Fibroblast of villous mesenchyme (primary cell): ENCODE measurements at regions not wholly inside any gene's neighbourhood (a gene's known extent, or its start where the extent isn't known, plus 50 kb on each side); places are given as distances from the start of the nearest gene placed in this dataset.

Experiments
- DNase-seq: peaks from one replicate; pipeline ENCODE4 v3.0.0-alpha.2; 2010; ENCODE audit warnings: low read depth
- H3K4me3 ChIP-seq: 2 replicates; pipeline ENCODE4 v1.5.1; 2011; ENCODE audit warnings: low read depth, mild to moderate bottlenecking, low read length
- CTCF ChIP-seq: IDR thresholded peaks from 2 replicates; pipeline ENCODE4 v1.5.1; 2012; ENCODE audit warnings: low read depth, mild to moderate bottlenecking, low read length; ENCODE audit not compliant: insufficient read depth

- no peak overlapping the region for H3K4me3 ChIP-seq
- no peak for TF ChIP-seq CTCF
- no peak for DNase-seq
Observed at GRCh38 chr5:61649231-61649630, 317.2 kb downstream of the ZSWIM6 start.

GRCh38 chr5:61649971-61650370 is 317.9 kb downstream of the ZSWIM6 start:
- no peak for TF ChIP-seq CTCF
- no peak for DNase-seq
- H3K4me3 ChIP-seq, result no peak overlapping the region

DNA sequence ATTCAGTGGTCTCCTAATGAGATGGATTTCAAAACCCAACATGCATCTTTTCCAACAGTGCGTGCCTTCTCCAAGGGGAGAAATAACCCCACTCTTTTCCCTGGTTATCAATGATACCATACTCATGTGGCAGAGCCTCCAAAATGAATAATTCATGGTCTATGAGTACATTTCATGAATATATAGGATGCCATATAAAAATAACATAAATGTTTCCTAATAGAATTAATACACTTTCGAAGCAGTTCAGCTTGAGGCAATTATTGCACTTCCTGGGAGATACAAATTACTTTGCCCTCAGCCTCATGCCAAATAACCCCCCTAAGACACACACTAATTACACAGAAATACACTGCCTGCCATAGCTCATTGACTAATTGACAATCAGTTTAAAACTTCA is 318.6 kb downstream of the ZSWIM6 start:
- TF ChIP-seq CTCF, result no peak
- no peak overlapping the region for H3K4me3 ChIP-seq
- no peak for DNase-seq

DNA sequence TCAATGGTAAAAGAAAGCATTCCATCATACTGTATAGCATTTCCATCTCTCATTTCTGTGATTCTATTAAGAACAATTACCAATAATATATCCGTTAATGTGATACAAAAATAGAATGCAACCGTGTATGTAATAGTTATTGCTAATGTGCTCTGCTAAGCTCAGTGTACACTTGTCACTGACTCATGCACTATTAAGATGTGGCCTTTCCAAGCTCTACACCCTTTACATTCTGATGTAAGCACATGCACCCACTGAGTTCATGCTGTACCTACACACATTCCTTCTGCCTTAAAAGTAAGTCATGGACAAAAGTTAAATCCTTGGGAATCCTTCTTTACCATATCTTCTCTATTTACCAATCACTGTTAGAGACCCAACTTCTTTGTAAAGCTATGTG is 319.1 kb downstream of the ZSWIM6 start:
- no peak for DNase-seq
- H3K4me3 ChIP-seq, result no peak overlapping the region
- TF ChIP-seq CTCF, result no peak

- no peak for DNase-seq
- TF ChIP-seq CTCF, result no peak
- H3K4me3 ChIP-seq, result no peak overlapping the region
Observed at GRCh38 chr5:61652916-61653315, 320.9 kb downstream of the ZSWIM6 start.

DNA sequence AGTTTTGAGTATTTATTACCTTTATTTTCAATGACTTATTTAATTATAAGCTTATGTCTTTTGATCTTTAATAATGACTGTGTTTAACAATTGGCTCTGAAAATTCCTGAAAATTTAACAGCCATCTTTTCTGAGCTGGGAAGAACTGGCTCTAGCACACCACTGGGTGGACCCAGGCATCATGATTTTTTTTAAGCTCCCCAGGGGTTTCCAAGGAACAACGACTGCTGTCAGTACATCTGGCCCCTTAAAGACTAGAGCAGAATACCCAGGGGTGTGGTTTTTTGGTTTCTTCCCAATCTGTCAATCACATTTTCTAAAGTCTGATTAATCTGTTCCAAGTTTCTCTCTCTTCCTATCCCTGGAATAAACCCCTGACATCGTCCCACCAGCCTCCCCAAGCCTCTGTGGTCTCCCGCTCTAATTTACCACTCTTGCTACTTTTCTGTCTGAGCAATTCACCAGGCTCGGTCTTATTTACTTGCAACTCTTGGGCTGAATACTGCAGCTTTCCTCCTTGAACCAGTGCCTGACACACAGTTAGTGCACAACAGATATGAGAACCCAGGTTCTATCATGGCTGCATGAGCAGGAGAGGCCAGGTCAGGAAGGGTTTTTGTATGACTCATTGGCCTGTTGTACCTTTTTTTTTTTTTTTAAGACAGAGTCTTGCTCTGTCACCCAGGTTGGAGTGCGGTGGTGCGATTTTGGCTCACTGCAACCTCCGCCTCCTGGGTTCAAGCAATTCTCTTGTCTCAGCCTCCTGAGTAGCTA is 321.9 kb downstream of the ZSWIM6 start:
- no peak for TF ChIP-seq CTCF
- H3K4me3 ChIP-seq, result no peak overlapping the region

GRCh38 chr5:61654876-61655275 is 322.8 kb downstream of the ZSWIM6 start:
- no peak for TF ChIP-seq CTCF
- H3K4me3 ChIP-seq, result no peak overlapping the region
- no peak for DNase-seq

More for the DNA sequence above, 321.9 kb downstream of the ZSWIM6 start:
- no peak for DNase-seq
